K562 (cell line): ENCODE measurements at regions not wholly inside any gene's neighbourhood (a gene's known extent, or its start where the extent isn't known, plus 50 kb on each side); places are given as distances from the start of the nearest gene placed in this dataset.

Experiments used
- ATAC-seq: fragments of 200-7000 bp; cut with Tn5 transposase; 3 replicates; pipeline ENCODE4 v1.9.1; 2020; ENCODE audit warnings: moderate library complexity
- BruUV-seq: library from RNA; stranded (reverse); fragments of 400-500 nt; replicated peaks from 2 replicates; lab custom pipeline; 2021; lab: Mats Ljungman, UMichigan
- CTCF ChIA-PET: fragments of 300-600 bp; formaldehyde crosslinking; extraction: SDS; loops from one replicate; lab custom pipeline; 2021; ENCODE audit warnings: low intra/inter-chr PET ratio; lab: Yijun Ruan, JAX
- POLR2A ChIA-PET: fragments of 300-600, 350-650 bp; sonication (Branson Sonifier 250); formaldehyde crosslinking; extraction: SDS; loops from one replicate; lab custom pipeline; 2021; ENCODE audit warnings: antibody characterized with exemption, inconsistent platforms; lab: Yijun Ruan, JAX
- DNase-seq, 4 experiments: peaks; one replicate each; pipeline versions ENCODE4 v3.0.0 to v3.0.0-alpha.2; 2011 to 2018; ENCODE audit warnings: low spot score in 3 of 4, mixed read lengths in 3 of 4; ENCODE audit errors: extremely low read depth in 1 of 4
- FAIRE-seq: peaks from 2 replicates; lab custom pipeline; 2011; peaks lifted over from hg19 to GRCh38; lab: Jason Lieb, UNC
- H2AFZ ChIP-seq: 2 replicates; pipeline ENCODE4 v1.6.0; 2011; ENCODE audit warnings: low read depth, low read length, control low read depth, inconsistent platforms
- H3K27ac ChIP-seq: fragments of 200-600 bp; 3 replicates; pipeline ENCODE4 v1.8.0; 2011; ENCODE audit warnings: low read depth, mild to moderate bottlenecking, control low read depth, inconsistent platforms, low read length, moderate library complexity, mixed read lengths; ENCODE audit errors: extremely low read depth
- H3K27me3 ChIP-seq, 2 experiments: fragments of 300-600 bp in 1 of 2; 2 replicates in 1 of 2; 3 replicates in 1 of 2; pipeline versions ENCODE4 v1.6.0 to v1.8.0; 2011; ENCODE audit warnings: inconsistent platforms in 2 of 2, low read length in 2 of 2, mild to moderate bottlenecking in 1 of 2, mixed read lengths in 1 of 2, moderate library complexity in 1 of 2; ENCODE audit not compliant: control insufficient read depth in 2 of 2, insufficient read depth in 2 of 2
- H3K36me3 ChIP-seq: fragments of 300-600 bp; 3 replicates; pipeline ENCODE4 v1.8.0; 2011; ENCODE audit warnings: mild to moderate bottlenecking, low read length, inconsistent platforms; ENCODE audit not compliant: control insufficient read depth, insufficient read depth
- H3K4me1 ChIP-seq, 2 experiments: fragments of 200-600 bp in 1 of 2; replicated peaks in 1 of 2; 2 replicates in 1 of 2; 3 replicates in 1 of 2; pipeline versions ENCODE4 v1.5.1 to v1.8.0; 2011; ENCODE audit warnings: inconsistent platforms in 2 of 2, low read length in 2 of 2, mild to moderate bottlenecking in 1 of 2, mixed read lengths in 1 of 2, moderate library complexity in 1 of 2; ENCODE audit not compliant: control insufficient read depth in 2 of 2, insufficient read depth in 2 of 2
- H3K4me2 ChIP-seq: 2 replicates; pipeline ENCODE4 v1.6.1; 2011; ENCODE audit warnings: low read length, control low read depth, inconsistent platforms, mixed read lengths; ENCODE audit not compliant: insufficient read depth
- H3K4me3 ChIP-seq: fragments of 200-600 bp; sonication (generic), shearing (Covaris generic); 2 replicates; pipeline ENCODE4 v1.5.1; 2016; ENCODE audit warnings: control low read depth, inconsistent platforms
- H3K79me2 ChIP-seq: fragments of 200-600 bp; 3 replicates; pipeline ENCODE4 v1.8.0; 2011; ENCODE audit warnings: low read length, inconsistent platforms; ENCODE audit not compliant: control insufficient read depth, insufficient read depth
- H3K9ac ChIP-seq, 2 experiments: 2 replicates each; pipeline versions ENCODE4 v1.6.0 to v1.6.1; 2011; ENCODE audit warnings: low read depth in 2 of 2, low read length in 2 of 2, control low read depth in 1 of 2, inconsistent platforms in 1 of 2, mild to moderate bottlenecking in 1 of 2, mixed read lengths in 1 of 2; ENCODE audit not compliant: insufficient read depth in 1 of 2
- H3K9me1 ChIP-seq: one replicate; pipeline ENCODE4 v1.6.0; 2011; ENCODE audit warnings: inconsistent platforms, mild to moderate bottlenecking, low read length, moderate library complexity; ENCODE audit not compliant: control insufficient read depth, insufficient read depth
- H3K9me3 ChIP-seq: replicated peaks from 2 replicates; pipeline ENCODE4 v1.5.1; 2011; ENCODE audit warnings: low read depth, low read length, inconsistent platforms; ENCODE audit not compliant: control insufficient read depth, insufficient read depth
- H4K20me1 ChIP-seq: replicated peaks from 2 replicates; pipeline ENCODE4 v1.6.1; 2011; ENCODE audit warnings: low read length, inconsistent platforms, mixed read lengths; ENCODE audit not compliant: control insufficient read depth, insufficient read depth
- EHMT2 ChIP-seq: fragments of 450-650 bp; IDR thresholded peaks from 2 replicates; pipeline ENCODE4 v1.6.1; 2018; ENCODE audit warnings: antibody characterized with exemption
- IRF9 ChIP-seq: fragments of 450-650 bp; IDR thresholded peaks from 2 replicates; pipeline ENCODE4 v1.6.1; 2016; ENCODE audit warnings: missing biosample characterization, missing genetic modification characterization
- MAX ChIP-seq: sonication (generic); formaldehyde crosslinking; IDR thresholded peaks from 2 replicates; pipeline ENCODE4 v1.9.0; 2022; ENCODE audit warnings: mild to moderate bottlenecking, missing genetic modification reagents
- NKRF ChIP-seq: fragments of 450-650 bp; IDR thresholded peaks from 2 replicates; pipeline ENCODE4 v1.6.1; 2016; ENCODE audit warnings: borderline replicate concordance
- WGBS: fragments of 100-300 bp; shearing (Covaris generic); methylation state at CpG from one replicate; pipeline ENCODE4 v1.1.6; 2016; ENCODE audit warnings: low coverage, mixed read lengths; ENCODE audit not compliant: insufficient coverage; ENCODE audit errors: missing lambda C conversion rate; 5-methylcytosine and 5-hydroxymethylcytosine counted together
- in situ Hi-C: fragments of 300-500 bp; cut with MboI; formaldehyde crosslinking; loops from 4 replicates; pipeline ENCODE4 v1.15.0; 2018; ENCODE audit warnings: inconsistent platforms, mixed read lengths
- intact Hi-C: fragments of 100-400 bp; cut with micrococcal nuclease; formaldehyde crosslinking; loops from 2 replicates; pipeline ENCODE4 v1.14.2; 2022

GRCh38 chr14:48665077-48665784 lies 920.9 kb downstream of the RPS29 start (continued):
- TF ChIP-seq NKRF, result no peak

GRCh38 chr14:48643241-48643640 lies 942.9 kb downstream of the RPS29 start:
- no TSS peak for BruUV-seq
- TF ChIP-seq MAX (no peak), IRF9 (no peak), EHMT2 (no peak)
- POLR2A ChIA-PET, result no interaction called here
- no peaks in the 10 kb centered on the region for H3K9me1 ChIP-seq
- no peak overlapping the region for H3K4me3 ChIP-seq
- no peaks in the 10 kb centered on the region for H3K79me2 ChIP-seq
- no peaks in the 10 kb centered on the region for H4K20me1 ChIP-seq
- H3K36me3 ChIP-seq, result no peaks in the 10 kb centered on the region
- in situ Hi-C loops, result no loop called here
- H3K27me3 ChIP-seq, result no peaks in the 10 kb centered on the region
- intact Hi-C loops, result no loop called here
- H3K4me1 ChIP-seq, result no peaks in the 10 kb centered on the region
- no peak for DNase-seq
- H3K9ac ChIP-seq, result no peak overlapping the region
- 0% methylated on average over 1 of the region's 1 CpG for WGBS
- no peak for FAIRE-seq
- no peak overlapping the region for H3K4me2 ChIP-seq
- CTCF ChIA-PET, result no interaction called here
- no peak overlapping the region for H2AFZ ChIP-seq
- no peak for ATAC-seq
- H3K27ac ChIP-seq, result no peak overlapping the region
- H3K9me3 ChIP-seq, result no peaks in the 10 kb centered on the region
